ENCODE measurements at regions not wholly inside any gene's neighbourhood (a gene's known extent, or its start where the extent isn't known, plus 50 kb on each side); places are given as distances from the start of the nearest gene placed in this dataset.

GRCh38 chr5:97375959-97376358 is 192.9 kb upstream of the RIOK2 start:
- TF ChIP-seq CTCF (IDR thresholded peaks at IDR 0.05) (no peak), POLR2A (IDR thresholded peaks at IDR 0.05) (no peak), POLR2AphosphoS5 (IDR thresholded peaks at IDR 0.05; ENCODE audit: insufficient read depth in 1 of 2, low read depth in 1 of 2) (no peak)
